ENCODE measurements at regions not wholly inside any gene's neighbourhood (a gene's known extent, or its start where the extent isn't known, plus 50 kb on each side); places are given as distances from the start of the nearest gene placed in this dataset.

GRCh38 chr12:94761559-94761958 lies 111.2 kb upstream of the TMCC3 start:
- ChIA-PET CTCF (interaction anchor here (0.6 to 3.5 kb wide), 5 partner anchors 7 to 740 kb away, joined by 3 to 16 read pairs (median 12); no protein-coding TSS in a partner anchor), POLR2A (no interaction called here)
- DNase-seq (ENCODE audit: low read depth in 1 of 2, low spot score in 1 of 2) (peak; percentile 64 to 84), FAIRE-seq (peak; percentile 23), ATAC-seq (peak; percentile 88 to 96)
- no peak overlapping the region for H3K27ac ChIP-seq
- WGBS (ENCODE audit: missing lambda C conversion rate), result 1% methylated on average over 3 of the region's 3 CpGs
- H3K4me1 ChIP-seq, result peaks cover 10% of the 10 kb centered on the region; the same call in 2 of the 3 replicates
- no peak overlapping the region for H3K4me3 ChIP-seq
- peak overlapping the region; percentile 30; the same call in 2 of the 3 replicates for H3K4me2 ChIP-seq
- H3K9me3 ChIP-seq, result no peaks in the 10 kb centered on the region
- TF ChIP-seq JUNB (IDR thresholded peaks at IDR 0.05) (peak; percentile 36; the same call in 1 of the 2 replicates), EHF (CRISPR knock-in tag; IDR thresholded peaks at IDR 0.05) (no peak), FOSL2 (IDR thresholded peaks at IDR 0.05) (peak; percentile 45; the same call in 1 of the 2 replicates), FOSL2 (CRISPR knock-in tag; IDR thresholded peaks at IDR 0.05) (peak; percentile 93)

GRCh38 chr12:94760786-94761185 lies 110.4 kb upstream of the TMCC3 start:
- CTCF ChIA-PET, result no interaction called here
- Histone ChIP-seq H3K9me3 (no peaks in the 10 kb centered on the region), H3K4me3 (no peak overlapping the region), H3K4me1 (peaks cover 10% of the 10 kb centered on the region; the same call in 2 of the 3 replicates), H3K4me2 (no peak overlapping the region), H3K27ac (no peak overlapping the region)
- no peak for FAIRE-seq
- no peak for ATAC-seq
- WGBS (ENCODE audit: missing lambda C conversion rate), result 73% methylated on average over 2 of the region's 2 CpGs
- no peak for DNase-seq (ENCODE audit: low read depth in 1 of 2, low spot score in 1 of 2)
- TF ChIP-seq BHLHE40 (IDR thresholded peaks at IDR 0.05; ENCODE audit: low read depth, low read length) (no peak), SMC3 (IDR thresholded peaks at IDR 0.05) (no peak)
- POLR2A ChIA-PET, result no interaction called here

GRCh38 chr12:94756789-94757188 lies 106.4 kb upstream of the TMCC3 start:
- Histone ChIP-seq H3K27ac (no peak overlapping the region), H3K4me1 (peaks cover 2% of the 10 kb centered on the region; the same call in 2 of the 3 replicates), H3K9me3 (no peaks in the 10 kb centered on the region), H3K4me2 (no peak overlapping the region), H3K4me3 (no peak overlapping the region)
- ChIA-PET POLR2A (no interaction called here), CTCF (interaction anchor here (0.9 kb wide), 1 partner anchor 546 kb away, joined by 3 read pairs; no protein-coding TSS in a partner anchor)
- 43% methylated on average over 2 of the region's 2 CpGs for WGBS (ENCODE audit: missing lambda C conversion rate)
- DNase-seq (ENCODE audit: low read depth in 1 of 2, low spot score in 1 of 2), result no peak
- no peak for FAIRE-seq
- ATAC-seq, result no peak
- TF ChIP-seq PHF8 (IDR thresholded peaks at IDR 0.05; ENCODE audit: borderline replicate concordance, low read depth) (no peak), ATOH8 (CRISPR knock-in tag; IDR thresholded peaks at IDR 0.05; ENCODE audit: low read depth) (no peak), EHF (CRISPR knock-in tag; IDR thresholded peaks at IDR 0.05) (no peak), CEBPB (IDR thresholded peaks at IDR 0.05) (no peak), GATA3 (IDR thresholded peaks at IDR 0.05; ENCODE audit: borderline replicate concordance) (no peak), CBX2 (IDR thresholded peaks at IDR 0.05; ENCODE audit: borderline replicate concordance, low read depth) (no peak), FOXS1 (CRISPR knock-in tag; IDR thresholded peaks at IDR 0.05) (no peak), TP53 (CRISPR knock-in tag; IDR thresholded peaks at IDR 0.05) (no peak), RCOR1 (IDR thresholded peaks at IDR 0.05; ENCODE audit: low read depth, low read length) (no peak), NPAS2 (CRISPR knock-in tag; IDR thresholded peaks at IDR 0.05; ENCODE audit: borderline replicate concordance) (no peak), MAFK (IDR thresholded peaks at IDR 0.05; ENCODE audit: partially characterized antibody) (no peak), HOXB13 (CRISPR knock-in tag; IDR thresholded peaks at IDR 0.05; ENCODE audit: low read depth) (no peak), KDM5A (IDR thresholded peaks at IDR 0.05) (no peak), EP300 (IDR thresholded peaks at IDR 0.05) (no peak)
- TF ChIP-seq, protein P1, sequence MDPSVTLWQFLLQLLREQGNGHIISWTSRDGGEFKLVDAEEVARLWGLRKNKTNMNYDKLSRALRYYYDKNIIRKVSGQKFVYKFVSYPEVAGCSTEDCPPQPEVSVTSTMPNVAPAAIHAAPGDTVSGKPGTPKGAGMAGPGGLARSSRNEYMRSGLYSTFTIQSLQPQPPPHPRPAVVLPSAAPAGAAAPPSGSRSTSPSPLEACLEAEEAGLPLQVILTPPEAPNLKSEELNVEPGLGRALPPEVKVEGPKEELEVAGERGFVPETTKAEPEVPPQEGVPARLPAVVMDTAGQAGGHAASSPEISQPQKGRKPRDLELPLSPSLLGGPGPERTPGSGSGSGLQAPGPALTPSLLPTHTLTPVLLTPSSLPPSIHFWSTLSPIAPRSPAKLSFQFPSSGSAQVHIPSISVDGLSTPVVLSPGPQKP (IDR thresholded peaks at IDR 0.05; ENCODE audit: low read depth, low read length), result no peak

DNA sequence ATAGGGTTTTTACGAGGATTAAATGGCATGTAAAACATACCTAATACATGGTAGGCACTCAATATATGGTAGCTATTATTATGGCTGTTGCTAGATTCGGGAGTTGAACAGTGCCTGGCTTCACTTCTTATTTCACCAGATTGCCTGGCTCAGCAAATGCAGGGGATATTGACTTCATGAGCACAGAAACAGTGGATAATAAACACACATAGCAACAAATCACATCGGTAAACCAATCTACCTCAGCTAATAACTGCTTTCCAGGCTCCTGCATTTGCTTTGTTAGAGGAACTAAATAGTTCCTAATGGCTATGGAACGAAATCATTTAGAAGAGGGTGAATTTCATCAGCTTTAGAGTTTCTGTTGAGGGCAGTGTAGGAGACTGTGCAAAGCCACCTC lies 105.2 kb upstream of the TMCC3 start:
- no peak overlapping the region for H3K27ac ChIP-seq
- 51% methylated on average over 4 of the region's 4 CpGs for WGBS (ENCODE audit: missing lambda C conversion rate)
- POLR2A ChIA-PET, result no interaction called here
- no peak for ATAC-seq
- no peak overlapping the region for H3K4me2 ChIP-seq
- H3K4me3 ChIP-seq, result no peak overlapping the region
- H3K9me3 ChIP-seq, result no peaks in the 10 kb centered on the region
- no peaks in the 10 kb centered on the region for H3K4me1 ChIP-seq
- DNase-seq (ENCODE audit: low read depth in 1 of 2, low spot score in 1 of 2), result no peak
- FAIRE-seq, result no peak
- CTCF ChIA-PET, result interaction anchor here (0.5 to 4.3 kb wide), 5 partner anchors 7 to 14 kb away, joined by 3 to 16 read pairs (median 4); no protein-coding TSS in a partner anchor
- TF ChIP-seq KDM1A (IDR thresholded peaks at IDR 0.05; ENCODE audit: low read depth) (no peak), RNF2 (IDR thresholded peaks at IDR 0.05; ENCODE audit: borderline replicate concordance, low read depth) (no peak), HDAC2 (IDR thresholded peaks at IDR 0.05) (no peak), FOSL2 (IDR thresholded peaks at IDR 0.05) (no peak), FOSL2 (CRISPR knock-in tag; IDR thresholded peaks at IDR 0.05) (no peak)
- TF ChIP-seq, protein P2, sequence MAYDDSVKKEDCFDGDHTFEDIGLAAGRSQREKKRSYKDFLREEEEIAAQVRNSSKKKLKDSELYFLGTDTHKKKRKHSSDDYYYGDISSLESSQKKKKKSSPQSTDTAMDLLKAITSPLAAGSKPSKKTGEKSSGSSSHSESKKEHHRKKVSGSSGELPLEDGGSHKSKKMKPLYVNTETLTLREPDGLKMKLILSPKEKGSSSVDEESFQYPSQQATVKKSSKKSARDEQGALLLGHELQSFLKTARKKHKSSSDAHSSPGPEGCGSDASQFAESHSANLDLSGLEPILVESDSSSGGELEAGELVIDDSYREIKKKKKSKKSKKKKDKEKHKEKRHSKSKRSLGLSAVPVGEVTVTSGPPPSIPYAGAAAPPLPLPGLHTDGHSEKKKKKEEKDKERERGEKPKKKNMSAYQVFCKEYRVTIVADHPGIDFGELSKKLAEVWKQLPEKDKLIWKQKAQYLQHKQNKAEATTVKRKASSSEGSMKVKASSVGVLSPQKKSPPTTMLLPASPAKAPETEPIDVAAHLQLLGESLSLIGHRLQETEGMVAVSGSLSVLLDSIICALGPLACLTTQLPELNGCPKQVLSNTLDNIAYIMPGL (CRISPR knock-in tag; IDR thresholded peaks at IDR 0.05; ENCODE audit: borderline replicate concordance), result no peak
- TF ChIP-seq, protein P3, sequence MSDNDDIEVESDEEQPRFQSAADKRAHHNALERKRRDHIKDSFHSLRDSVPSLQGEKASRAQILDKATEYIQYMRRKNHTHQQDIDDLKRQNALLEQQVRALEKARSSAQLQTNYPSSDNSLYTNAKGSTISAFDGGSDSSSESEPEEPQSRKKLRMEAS (IDR thresholded peaks at IDR 0.05), result no peak
